Caco-2 (cell line): ENCODE measurements at regions not wholly inside any gene's neighbourhood (a gene's known extent, or its start where the extent isn't known, plus 50 kb on each side); places are given as distances from the start of the nearest gene placed in this dataset.

Source experiments
- BruUV-seq: library from RNA; stranded (reverse); fragments of 400-500 nt; replicated peaks from 2 replicates; lab custom pipeline; 2021; lab: Mats Ljungman, UMichigan
- CTCF ChIA-PET: fragments of 300-600 bp; sonication (Branson Sonifier 250); formaldehyde crosslinking; loops from one replicate; lab custom pipeline; 2022; ENCODE audit warnings: antibody characterized with exemption; lab: Charles Lee
- POLR2A ChIA-PET: fragments of 300-600 bp; sonication (Branson Sonifier 250); formaldehyde crosslinking; loops from one replicate; lab custom pipeline; 2022; ENCODE audit warnings: antibody characterized with exemption; lab: Charles Lee
- DNase-seq, 2 experiments: peaks; one replicate each; pipeline versions ENCODE4 v3.0.0 to v3.0.0-alpha.2; 2020 to 2022
- H3K27me3 ChIP-seq: replicated peaks from 2 replicates; pipeline ENCODE4 v1.6.0; 2011; ENCODE audit warnings: low read length; ENCODE audit not compliant: control insufficient read depth, insufficient read depth
- H3K36me3 ChIP-seq: 2 replicates; pipeline ENCODE4 v1.5.1; 2011; ENCODE audit warnings: low read length; ENCODE audit not compliant: control insufficient read depth, insufficient read depth
- H3K4me1 ChIP-seq: fragments of 250-450 bp; sonication (Bioruptor Pico); 2 replicates; pipeline ENCODE4 v1.5.1; 2020; ENCODE audit warnings: mild to moderate bottlenecking
- H3K4me3 ChIP-seq: 2 replicates; pipeline ENCODE4 v1.5.1; 2011; ENCODE audit warnings: low read depth, mild to moderate bottlenecking, control low read depth, low read length
- H3K9me3 ChIP-seq: fragments of 250-450 bp; sonication (Bioruptor Pico); 2 replicates; pipeline ENCODE4 v1.5.1; 2020; ENCODE audit warnings: mild to moderate bottlenecking, moderate library complexity
- H3K27ac Mint-ChIP-seq: one replicate; pipeline ENCODE4 v1.8.0; 2022; ENCODE audit warnings: mixed read lengths; ENCODE audit not compliant: unreplicated experiment
- H3K27me3 Mint-ChIP-seq: one replicate; pipeline ENCODE4 v1.8.0; 2022; ENCODE audit warnings: mixed read lengths; ENCODE audit not compliant: insufficient read depth, unreplicated experiment
- H3K36me3 Mint-ChIP-seq: one replicate; pipeline ENCODE4 v1.8.0; 2022; ENCODE audit warnings: mild to moderate bottlenecking, mixed read lengths; ENCODE audit not compliant: insufficient read depth, unreplicated experiment
- H3K4me1 Mint-ChIP-seq: one replicate; pipeline ENCODE4 v1.8.0; 2022; ENCODE audit warnings: low read depth, mixed read lengths; ENCODE audit not compliant: unreplicated experiment
- H3K4me3 Mint-ChIP-seq: one replicate; pipeline ENCODE4 v1.8.0; 2022; ENCODE audit warnings: mild to moderate bottlenecking, moderate library complexity, mixed read lengths; ENCODE audit not compliant: unreplicated experiment
- H3K9me3 Mint-ChIP-seq: one replicate; pipeline ENCODE4 v1.8.0; 2022; ENCODE audit warnings: mixed read lengths; ENCODE audit not compliant: unreplicated experiment
- CTCF ChIP-seq, 2 experiments: fragments of 200-600 bp in 1 of 2; IDR thresholded peaks; 1 replicate in 1 of 2; 2 replicates in 1 of 2; pipeline versions ENCODE4 v1.5.1 to v1.8.0; 2011 to 2022; ENCODE audit warnings: antibody characterized with exemption in 1 of 2, control low read depth in 1 of 2, inconsistent platforms in 1 of 2, low read depth in 1 of 2, low read length in 1 of 2, mild to moderate bottlenecking in 1 of 2, moderate library complexity in 1 of 2; ENCODE audit not compliant: insufficient read depth in 1 of 2, severe bottlenecking in 1 of 2, unreplicated experiment in 1 of 2
- intact Hi-C: fragments of 100-400 bp; cut with micrococcal nuclease; formaldehyde crosslinking; loops from one replicate; pipeline ENCODE4 v1.10.0; 2022; ENCODE audit not compliant: unreplicated experiment

- no peaks in the 10 kb centered on the region for H3K4me1 ChIP-seq
- no peaks in the 10 kb centered on the region for H3K9me3 ChIP-seq
- TF ChIP-seq CTCF (IDR thresholded peaks at IDR 0.05; ENCODE audit: insufficient read depth in 1 of 2, low read depth in 1 of 2, low read length in 1 of 2, severe bottlenecking in 1 of 2, unreplicated experiment in 1 of 2): no peak
- Mint-ChIP-seq H3K9me3 (no peaks in the 10 kb centered on the region), H3K4me1 (no peaks in the 10 kb centered on the region), H3K27ac (no peak overlapping the region), H3K4me3 (no peak overlapping the region), H3K27me3 (peaks cover 27% of the 10 kb centered on the region), H3K36me3 (no peaks in the 10 kb centered on the region)
- POLR2A ChIA-PET: interaction anchor here (0.6 kb wide), 1 partner anchor 10 kb away, joined by 4 read pairs; no protein-coding TSS in a partner anchor
- H3K4me3 ChIP-seq: no peak overlapping the region
- H3K27me3 ChIP-seq: peaks cover 1% of the 10 kb centered on the region
- intact Hi-C loops: no loop called here
- H3K36me3 ChIP-seq: no peaks in the 10 kb centered on the region
- CTCF ChIA-PET: interaction anchor here (1.6 kb wide), 1 partner anchor 223 kb away, joined by 3 read pairs; no protein-coding TSS in a partner anchor
- DNase-seq: no peak
- BruUV-seq: no TSS peak
Measured at GRCh38 chr5:159763562-159763961, 152.7 kb upstream of the ADRA1B start.

DNA sequence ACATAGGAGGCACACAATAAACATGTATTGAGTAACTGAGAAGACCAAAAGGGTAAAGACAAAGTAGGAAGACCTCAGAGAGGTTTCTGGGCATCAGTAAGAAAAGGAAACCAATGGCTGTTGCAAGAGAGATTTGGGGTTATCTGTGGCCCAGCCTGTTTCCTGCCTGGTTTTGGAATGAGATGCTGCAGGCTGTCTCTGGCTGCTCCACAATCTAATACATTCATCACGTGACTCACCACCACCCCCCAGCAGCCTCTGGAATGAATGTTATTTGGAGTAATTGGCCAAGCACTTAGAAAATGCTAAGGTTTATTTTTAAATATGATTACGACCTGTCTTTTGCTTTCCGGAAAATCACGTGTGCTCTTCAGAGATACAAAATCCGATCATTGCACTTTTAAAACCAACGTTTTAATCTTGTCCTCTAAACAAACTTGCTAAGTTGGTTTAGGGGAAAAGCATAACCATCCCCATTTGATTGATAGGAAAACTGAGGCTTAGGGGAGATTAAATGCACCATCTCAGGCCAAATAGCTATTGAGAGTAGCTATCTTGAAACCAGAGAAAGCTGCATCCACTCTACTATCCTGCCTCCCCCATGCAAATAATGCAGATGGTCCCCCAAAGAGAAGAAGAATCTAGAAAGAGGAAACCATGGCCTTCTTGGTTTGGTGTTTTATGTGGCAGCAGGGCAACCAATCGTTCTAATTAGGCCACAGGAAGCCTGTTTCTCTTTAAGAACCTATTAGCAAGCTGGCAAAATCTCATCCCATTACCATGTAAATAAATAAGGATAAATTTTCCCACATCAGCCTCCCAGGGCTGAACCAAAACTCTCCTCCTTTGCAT, 151.8 kb upstream of the ADRA1B start:
- DNase-seq: no peak
- Mint-ChIP-seq H3K27me3 (peaks cover 27% of the 10 kb centered on the region), H3K4me1 (no peaks in the 10 kb centered on the region), H3K4me3 (no peak overlapping the region), H3K9me3 (no peaks in the 10 kb centered on the region), H3K36me3 (no peaks in the 10 kb centered on the region), H3K27ac (no peak overlapping the region)
- ChIA-PET POLR2A (interaction anchor here (0.6 kb wide), 1 partner anchor 9 kb away, joined by 4 read pairs; no protein-coding TSS in a partner anchor), CTCF (interaction anchor here (1.6 kb wide), 1 partner anchor 222 kb away, joined by 3 read pairs; no protein-coding TSS in a partner anchor)
- intact Hi-C loops: no loop called here
- Histone ChIP-seq H3K36me3 (no peaks in the 10 kb centered on the region), H3K4me3 (no peak overlapping the region), H3K4me1 (no peaks in the 10 kb centered on the region), H3K9me3 (no peaks in the 10 kb centered on the region), H3K27me3 (peaks cover 1% of the 10 kb centered on the region)
- no peak for TF ChIP-seq CTCF (IDR thresholded peaks at IDR 0.05; ENCODE audit: insufficient read depth in 1 of 2, low read depth in 1 of 2, low read length in 1 of 2, severe bottlenecking in 1 of 2, unreplicated experiment in 1 of 2)
- no TSS peak for BruUV-seq

- Histone ChIP-seq H3K4me3 (no peak overlapping the region), H3K36me3 (no peaks in the 10 kb centered on the region), H3K27me3 (peaks cover 1% of the 10 kb centered on the region), H3K9me3 (no peaks in the 10 kb centered on the region), H3K4me1 (no peaks in the 10 kb centered on the region)
- BruUV-seq: no TSS peak
- POLR2A ChIA-PET: no interaction called here
- no peak for TF ChIP-seq CTCF (IDR thresholded peaks at IDR 0.05; ENCODE audit: insufficient read depth in 1 of 2, low read depth in 1 of 2, low read length in 1 of 2, severe bottlenecking in 1 of 2, unreplicated experiment in 1 of 2)
- Mint-ChIP-seq H3K4me1 (no peaks in the 10 kb centered on the region), H3K27ac (no peak overlapping the region), H3K36me3 (no peaks in the 10 kb centered on the region), H3K27me3 (peaks cover 27% of the 10 kb centered on the region), H3K4me3 (no peak overlapping the region), H3K9me3 (no peaks in the 10 kb centered on the region)
- CTCF ChIA-PET: no interaction called here
- intact Hi-C loops: no loop called here
- DNase-seq: no peak
Measured at GRCh38 chr5:159765135-159765433, 151.2 kb upstream of the ADRA1B start.
